Neural cell (in vitro differentiated cells): ENCODE measurements at regions not wholly inside any gene's neighbourhood (a gene's known extent, or its start where the extent isn't known, plus 50 kb on each side); places are given as distances from the start of the nearest gene placed in this dataset.

ENCODE experiments used
- H2AFZ ChIP-seq: fragments of 200-600, 300-800 bp; sonication (generic), shearing (Covaris generic); 2 replicates; pipeline ENCODE4 v1.6.0; 2014; ENCODE audit warnings: low read depth, mild to moderate bottlenecking, antibody characterized with exemption, low read length, moderate library complexity
- H3F3A ChIP-seq: fragments of 200-600 bp; shearing (Covaris generic); 2 replicates; pipeline ENCODE4 v1.6.1; 2016; ENCODE audit warnings: mild to moderate bottlenecking, moderate library complexity, mixed read lengths, antibody characterized with exemption, low read length; ENCODE audit not compliant: insufficient read depth, poor library complexity, severe bottlenecking
- H3K27ac ChIP-seq: fragments of 200-600, 300-800 bp; sonication (generic), shearing (Covaris generic); 2 replicates; pipeline ENCODE4 v1.5.1; 2014; ENCODE audit warnings: mild to moderate bottlenecking, low read length, moderate library complexity
- H3K27me3 ChIP-seq: fragments of 300-800, 200-600 bp; sonication (generic), shearing (Covaris generic); 2 replicates; pipeline ENCODE4 v1.6.0; 2014; ENCODE audit warnings: mild to moderate bottlenecking, low read depth, low read length, moderate library complexity; ENCODE audit not compliant: insufficient read depth
- H3K36me3 ChIP-seq: fragments of 300-800, 200-600 bp; sonication (generic), shearing (Covaris generic); 2 replicates; pipeline ENCODE4 v1.5.1; 2014; ENCODE audit warnings: mild to moderate bottlenecking, antibody characterized with exemption, low read length, moderate library complexity; ENCODE audit not compliant: insufficient read depth
- H3K4me2 ChIP-seq: fragments of 300-800, 200-600 bp; sonication (generic), shearing (Covaris generic); 2 replicates; pipeline ENCODE4 v1.6.0; 2014; ENCODE audit warnings: mild to moderate bottlenecking, low read length
- H3K4me3 ChIP-seq: fragments of 300-800, 200-600 bp; sonication (generic), shearing (Covaris generic); 2 replicates; pipeline ENCODE4 v1.5.1; 2014; ENCODE audit warnings: mild to moderate bottlenecking, low read length, moderate library complexity
- H3K79me2 ChIP-seq: fragments of 200-600 bp; shearing (Covaris generic); replicated peaks from 2 replicates; pipeline ENCODE4 v1.6.0; 2014; ENCODE audit warnings: mild to moderate bottlenecking, low read length, moderate library complexity; ENCODE audit not compliant: insufficient read depth
- H3K9ac ChIP-seq: fragments of 300-800, 200-600 bp; sonication (generic), shearing (Covaris generic); 2 replicates; pipeline ENCODE4 v1.6.1; 2016; ENCODE audit warnings: mild to moderate bottlenecking, low read length, mixed read lengths
- H3K9me2 ChIP-seq: fragments of 200-600 bp; shearing (Covaris generic); 2 replicates; pipeline ENCODE4 v1.6.1; 2016; ENCODE audit warnings: mild to moderate bottlenecking, low read length, mixed read lengths; ENCODE audit not compliant: insufficient read depth
- H3K9me3 ChIP-seq: fragments of 200-600, 300-800 bp; sonication (generic), shearing (Covaris generic); 2 replicates; pipeline ENCODE4 v1.6.1; 2016; ENCODE audit warnings: mild to moderate bottlenecking, mixed run types, low read length, moderate library complexity, mixed read lengths
- H4K20me1 ChIP-seq: fragments of 200-600 bp; shearing (Covaris generic); 2 replicates; pipeline ENCODE4 v1.6.1; 2016; ENCODE audit warnings: mild to moderate bottlenecking, mixed run types; ENCODE audit not compliant: insufficient read depth
- CTCF ChIP-seq: fragments of 450-650 bp; IDR thresholded peaks from 2 replicates; pipeline ENCODE4 v1.5.1; 2014; ENCODE audit warnings: antibody characterized with exemption, mild to moderate bottlenecking, moderate library complexity; ENCODE audit not compliant: poor library complexity, severe bottlenecking
- EP300 ChIP-seq: fragments of 450-650 bp; conservative IDR thresholded peaks from 2 replicates; pipeline ENCODE4 v1.6.1; 2014; ENCODE audit warnings: antibody characterized with exemption, mild to moderate bottlenecking, moderate library complexity; ENCODE audit not compliant: poor library complexity, severe bottlenecking
- EZH2 ChIP-seq: fragments of 200-600, 300-800 bp; shearing (Covaris generic), sonication (generic); IDR thresholded peaks from 2 replicates; pipeline ENCODE4 v1.6.1; 2014; ENCODE audit warnings: antibody characterized with exemption, low read length, borderline replicate concordance, mild to moderate bottlenecking; ENCODE audit not compliant: insufficient read depth, poor library complexity, severe bottlenecking
- MXI1 ChIP-seq: fragments of 450-650 bp; conservative IDR thresholded peaks from 2 replicates; pipeline ENCODE4 v1.6.1; 2014; ENCODE audit warnings: antibody characterized with exemption, mild to moderate bottlenecking; ENCODE audit not compliant: poor library complexity, severe bottlenecking
- POLR2AphosphoS5 ChIP-seq: IDR thresholded peaks from 2 replicates; pipeline ENCODE4 v1.6.1; 2012
- RAD21 ChIP-seq: fragments of 450-650 bp; conservative IDR thresholded peaks from 2 replicates; pipeline ENCODE4 v1.6.1; 2014; ENCODE audit warnings: antibody characterized with exemption, mild to moderate bottlenecking, moderate library complexity
- REST ChIP-seq: IDR thresholded peaks from 2 replicates; pipeline ENCODE4 v1.6.1; 2012; ENCODE audit warnings: borderline replicate concordance
- SMC3 ChIP-seq: fragments of 450-650 bp; conservative IDR thresholded peaks from 2 replicates; pipeline ENCODE4 v1.6.1; 2014; ENCODE audit warnings: antibody characterized with exemption, mild to moderate bottlenecking, moderate library complexity; ENCODE audit not compliant: poor library complexity
- TAF1 ChIP-seq: IDR thresholded peaks from 2 replicates; pipeline ENCODE4 v1.6.1; 2012; ENCODE audit warnings: low read depth

- Histone ChIP-seq H2AFZ (no peak overlapping the region), H3K9ac (no peak overlapping the region), H3K4me2 (no peak overlapping the region), H3K9me2 (no peaks in the 10 kb centered on the region), H3K9me3 (no peaks in the 10 kb centered on the region), H3K27ac (no peak overlapping the region), H3F3A (peaks cover 3% of the 10 kb centered on the region), H3K4me3 (no peak overlapping the region), H3K79me2 (no peaks in the 10 kb centered on the region), H4K20me1 (no peaks in the 10 kb centered on the region), H3K36me3 (no peaks in the 10 kb centered on the region), H3K27me3 (no peaks in the 10 kb centered on the region)
- no peak for TF ChIP-seq RAD21
- TF ChIP-seq EZH2, result no peak
- no peak for TF ChIP-seq REST
- no peak for TF ChIP-seq POLR2AphosphoS5
- TF ChIP-seq MXI1, result no peak
- no peak for TF ChIP-seq SMC3
- TF ChIP-seq EP300, result no peak
- no peak for TF ChIP-seq TAF1
- no peak for TF ChIP-seq CTCF
Measured at GRCh38 chr4:33482773-33483172, 2761.5 kb downstream of the ARAP2 start.

- H3K9me2 ChIP-seq, result no peaks in the 10 kb centered on the region
- H3K4me3 ChIP-seq, result no peak overlapping the region
- no peak for TF ChIP-seq TAF1
- no peak for TF ChIP-seq EZH2
- TF ChIP-seq EP300, result no peak
- no peak for TF ChIP-seq REST
- TF ChIP-seq MXI1, result no peak
- no peak for TF ChIP-seq CTCF
- TF ChIP-seq RAD21, result no peak
- H3K27me3 ChIP-seq, result no peaks in the 10 kb centered on the region
- no peaks in the 10 kb centered on the region for H3K36me3 ChIP-seq
- no peak overlapping the region for H3K4me2 ChIP-seq
- no peak overlapping the region for H3K27ac ChIP-seq
- H3K79me2 ChIP-seq, result no peaks in the 10 kb centered on the region
- no peaks in the 10 kb centered on the region for H3K9me3 ChIP-seq
- H4K20me1 ChIP-seq, result no peaks in the 10 kb centered on the region
- peaks cover 3% of the 10 kb centered on the region for H3F3A ChIP-seq
- H3K9ac ChIP-seq, result no peak overlapping the region
- H2AFZ ChIP-seq, result no peak overlapping the region
Measured at GRCh38 chr4:33485111-33485510, 2759.2 kb downstream of the ARAP2 start.
